ENCODE measurements at regions not wholly inside any gene's neighbourhood (a gene's known extent, or its start where the extent isn't known, plus 50 kb on each side); places are given as distances from the start of the nearest gene placed in this dataset.

GRCh38 chr2:64853894-64854293 lies 135.3 kb upstream of the SLC1A4 start:
- Histone ChIP-seq H3K18ac (ENCODE audit: low read depth, low read length) (no peak overlapping the region), H2BK15ac (ENCODE audit: low read depth, low read length) (no peak overlapping the region), H3K56ac (ENCODE audit: extremely low read depth, insufficient read depth, low read length) (no peak overlapping the region), H4K91ac (ENCODE audit: insufficient read depth, low read depth, low read length) (no peak overlapping the region), H3K14ac (replicated peaks; ENCODE audit: low read depth, low read length) (no peak overlapping the region), H3K79me1 (ENCODE audit: low read depth in 1 of 2, low read length in 2 of 2) (no peaks in the 10 kb centered on the region), H3K9me1 (ENCODE audit: insufficient read depth, low read length) (peaks cover 8% of the 10 kb centered on the region), H4K5ac (ENCODE audit: low read depth, low read length) (no peak overlapping the region), H2BK120ac (ENCODE audit: low read depth, low read length) (no peak overlapping the region), H2BK5ac (ENCODE audit: low read depth, low read length, poor library complexity, severe bottlenecking) (no peak overlapping the region), H3K4me1 (ENCODE audit: control insufficient read depth, insufficient read depth, low read length) (peaks cover 19% of the 10 kb centered on the region), H3K9me3 (ENCODE audit: control insufficient read depth, insufficient read depth, low read length) (no peaks in the 10 kb centered on the region), H4K20me1 (ENCODE audit: insufficient read depth, low read length) (no peaks in the 10 kb centered on the region), H3K27me3 (ENCODE audit: control insufficient read depth, insufficient read depth, low read length) (no peaks in the 10 kb centered on the region), H3K4ac (ENCODE audit: low read depth, low read length) (no peak overlapping the region), H3K4me3 (ENCODE audit: insufficient read depth, low read depth, low read length) (no peak overlapping the region), H2BK20ac (ENCODE audit: low read depth, low read length) (no peak overlapping the region), H3K23ac (ENCODE audit: low read depth, low read length) (no peak overlapping the region), H2AK5ac (ENCODE audit: low read depth, low read length) (no peak overlapping the region), H3K4me2 (ENCODE audit: low read depth, low read length) (no peak overlapping the region), H3K36me3 (ENCODE audit: control insufficient read depth, insufficient read depth, low read length) (no peaks in the 10 kb centered on the region), H2AK9ac (replicated peaks; ENCODE audit: low read depth, low read length, poor library complexity) (no peak overlapping the region), H4K8ac (ENCODE audit: low read depth in 2 of 2, low read length in 2 of 2) (no peak overlapping the region), H3K27ac (ENCODE audit: insufficient read depth, low read length) (no peak overlapping the region), H3K9ac (ENCODE audit: low read depth, low read length) (no peak overlapping the region), H2AFZ (replicated peaks; ENCODE audit: low read length, poor library complexity) (no peak overlapping the region)
- ChIA-PET CTCF (no interaction called here), POLR2A (ENCODE audit: unreplicated experiment) (no interaction called here)
- dilution Hi-C loops (cut with HindIII; ENCODE audit: low sequenced_read_pairs, unreplicated experiment): no loop called here
- no peak for DNase-seq
- no TSS peak for BruUV-seq (replicated peaks)
- intact Hi-C loops (cut with micrococcal nuclease): no loop called here
- in situ Hi-C loops (cut with MboI; ENCODE audit: low sequenced_read_pairs): no loop called here
- no CpG with 5 or more reads among the region's 1 CpG for WGBS, 2 experiments (ENCODE audit: extremely low coverage in 2 of 2, insufficient read length in 1 of 2)
- TF ChIP-seq RAD21 (IDR thresholded peaks at IDR 0.05; ENCODE audit: low read length) (no peak), CEBPB (IDR thresholded peaks at IDR 0.05; ENCODE audit: low read depth, low read length) (0 out of 2 replicates have a peak, but pooled peaks have one; percentile 11)
- no peak for ATAC-seq (ENCODE audit: low read depth)

Data from IMR-90 (cell line).